GM10266 (cell line): ENCODE measurements at regions not wholly inside any gene's neighbourhood (a gene's known extent, or its start where the extent isn't known, plus 50 kb on each side); places are given as distances from the start of the nearest gene placed in this dataset.

Experiments
- DNase-seq: peaks from one replicate; pipeline ENCODE4 v3.0.0; 2012; ENCODE audit errors: extremely low spot score
- CTCF ChIP-seq: IDR thresholded peaks from 2 replicates; pipeline ENCODE4 v1.5.1; 2012; ENCODE audit warnings: mild to moderate bottlenecking, low read depth; ENCODE audit not compliant: control insufficient read depth, insufficient read depth; ENCODE audit errors: missing control alignments

- DNase-seq = no peak
- no peak for TF ChIP-seq CTCF
Observed at GRCh38 chr6:54019860-54020259, 91.4 kb upstream of the MLIP start.

- no peak for TF ChIP-seq CTCF
- DNase-seq = no peak
Observed at GRCh38 chr6:54020334-54020733, 90.9 kb upstream of the MLIP start.

GRCh38 chr6:54026652-54027400, 84.4 kb upstream of the MLIP start:
- no peak for DNase-seq
- TF ChIP-seq CTCF = no peak

- DNase-seq = no peak
- TF ChIP-seq CTCF = no peak
Observed at GRCh38 chr6:54028170-54028569, 83.1 kb upstream of the MLIP start.

- TF ChIP-seq CTCF = no peak
- DNase-seq = no peak
Observed at GRCh38 chr6:54029187-54029586, 82.1 kb upstream of the MLIP start.

GRCh38 chr6:54031169-54031568, 80.1 kb upstream of the MLIP start:
- no peak for TF ChIP-seq CTCF

GRCh38 chr6:54037277-54037779, 73.9 kb upstream of the MLIP start:
- DNase-seq = no peak
- TF ChIP-seq CTCF = no peak

More at GRCh38 chr6:54031169-54031568, 80.1 kb upstream of the MLIP start:
- no peak for DNase-seq
